ENCODE measurements at regions not wholly inside any gene's neighbourhood (a gene's known extent, or its start where the extent isn't known, plus 50 kb on each side); places are given as distances from the start of the nearest gene placed in this dataset.

GRCh38 chr2:207225773-207226172 lies 60.0 kb upstream of the KLF7 start:
- Histone ChIP-seq H3K9me2 (replicated peaks; ENCODE audit: insufficient read depth, low read length) (no peaks in the 10 kb centered on the region), H3K4me3 (ENCODE audit: low read length) (no peak overlapping the region), H4K20me1 (ENCODE audit: insufficient read depth, low read depth, low read length) (no peaks in the 10 kb centered on the region), H3K9ac (ENCODE audit: low read length) (no peak overlapping the region), H3K79me2 (ENCODE audit: low read length) (no peaks in the 10 kb centered on the region), H3K9me3 (ENCODE audit: low read length) (no peaks in the 10 kb centered on the region), H2AFZ (ENCODE audit: low read length) (no peak overlapping the region), H3K27ac (ENCODE audit: low read length) (no peak overlapping the region), H3K27me3 (ENCODE audit: low read length) (no peaks in the 10 kb centered on the region), H3K4me1 (ENCODE audit: low read length) (no peaks in the 10 kb centered on the region), H3K4me2 (ENCODE audit: low read depth, low read length, poor library complexity, severe bottlenecking) (no peak overlapping the region), H3K36me3 (ENCODE audit: insufficient read depth, low read length) (no peaks in the 10 kb centered on the region)
- DNase-seq, result no peak

- H3K4me2 ChIP-seq (ENCODE audit: low read depth, low read length, poor library complexity, severe bottlenecking), result no peak overlapping the region
- no peaks in the 10 kb centered on the region for H3K36me3 ChIP-seq (ENCODE audit: insufficient read depth, low read length)
- no peaks in the 10 kb centered on the region for H4K20me1 ChIP-seq (ENCODE audit: insufficient read depth, low read depth, low read length)
- H3K79me2 ChIP-seq (ENCODE audit: low read length), result no peaks in the 10 kb centered on the region
- H3K4me1 ChIP-seq (ENCODE audit: low read length), result no peaks in the 10 kb centered on the region
- H3K9me3 ChIP-seq (ENCODE audit: low read length), result no peaks in the 10 kb centered on the region
- no peaks in the 10 kb centered on the region for H3K27me3 ChIP-seq (ENCODE audit: low read length)
- no peak overlapping the region for H3K9ac ChIP-seq (ENCODE audit: low read length)
- no peaks in the 10 kb centered on the region for H3K9me2 ChIP-seq (replicated peaks; ENCODE audit: insufficient read depth, low read length)
- H2AFZ ChIP-seq (ENCODE audit: low read length), result no peak overlapping the region
- H3K4me3 ChIP-seq (ENCODE audit: low read length), result no peak overlapping the region
- no peak overlapping the region for H3K27ac ChIP-seq (ENCODE audit: low read length)
- DNase-seq, result no peak
Measured at GRCh38 chr2:207226243-207226642, 60.5 kb upstream of the KLF7 start.

GRCh38 chr2:207226671-207227061 lies 60.9 kb upstream of the KLF7 start:
- Histone ChIP-seq H3K36me3 (ENCODE audit: insufficient read depth, low read length) (no peaks in the 10 kb centered on the region), H3K4me1 (ENCODE audit: low read length) (no peaks in the 10 kb centered on the region), H3K27me3 (ENCODE audit: low read length) (no peaks in the 10 kb centered on the region), H3K4me3 (ENCODE audit: low read length) (no peak overlapping the region), H3K79me2 (ENCODE audit: low read length) (no peaks in the 10 kb centered on the region), H3K4me2 (ENCODE audit: low read depth, low read length, poor library complexity, severe bottlenecking) (no peak overlapping the region), H3K9me2 (replicated peaks; ENCODE audit: insufficient read depth, low read length) (no peaks in the 10 kb centered on the region), H2AFZ (ENCODE audit: low read length) (no peak overlapping the region), H3K27ac (ENCODE audit: low read length) (no peak overlapping the region), H3K9ac (ENCODE audit: low read length) (no peak overlapping the region), H3K9me3 (ENCODE audit: low read length) (no peaks in the 10 kb centered on the region), H4K20me1 (ENCODE audit: insufficient read depth, low read depth, low read length) (no peaks in the 10 kb centered on the region)
- DNase-seq, result no peak

GRCh38 chr2:207227062-207227748 lies 61.5 kb upstream of the KLF7 start:
- Histone ChIP-seq H3K36me3 (ENCODE audit: insufficient read depth, low read length) (no peaks in the 10 kb centered on the region; the same call in 1 of the 2 replicates), H3K9me3 (ENCODE audit: low read length) (no peaks in the 10 kb centered on the region), H3K4me1 (ENCODE audit: low read length) (no peaks in the 10 kb centered on the region), H3K4me2 (ENCODE audit: low read depth, low read length, poor library complexity, severe bottlenecking) (no peak overlapping the region), H2AFZ (ENCODE audit: low read length) (no peak overlapping the region), H3K79me2 (ENCODE audit: low read length) (no peaks in the 10 kb centered on the region), H3K4me3 (ENCODE audit: low read length) (no peak overlapping the region), H3K27ac (ENCODE audit: low read length) (no peak overlapping the region), H4K20me1 (ENCODE audit: insufficient read depth, low read depth, low read length) (no peaks in the 10 kb centered on the region), H3K9me2 (replicated peaks; ENCODE audit: insufficient read depth, low read length) (no peaks in the 10 kb centered on the region), H3K27me3 (ENCODE audit: low read length) (no peaks in the 10 kb centered on the region), H3K9ac (ENCODE audit: low read length) (no peak overlapping the region)
- no peak for DNase-seq

GRCh38 chr2:207227749-207228145 lies 62.0 kb upstream of the KLF7 start:
- no peaks in the 10 kb centered on the region for H3K4me1 ChIP-seq (ENCODE audit: low read length)
- no peaks in the 10 kb centered on the region for H3K9me2 ChIP-seq (replicated peaks; ENCODE audit: insufficient read depth, low read length)
- no peak overlapping the region for H3K9ac ChIP-seq (ENCODE audit: low read length)
- no peaks in the 10 kb centered on the region for H4K20me1 ChIP-seq (ENCODE audit: insufficient read depth, low read depth, low read length)
- DNase-seq, result no peak
- H2AFZ ChIP-seq (ENCODE audit: low read length), result no peak overlapping the region
- H3K27me3 ChIP-seq (ENCODE audit: low read length), result no peaks in the 10 kb centered on the region
- H3K4me3 ChIP-seq (ENCODE audit: low read length), result no peak overlapping the region
- no peaks in the 10 kb centered on the region; the same call in 1 of the 2 replicates for H3K36me3 ChIP-seq (ENCODE audit: insufficient read depth, low read length)
- no peak overlapping the region for H3K4me2 ChIP-seq (ENCODE audit: low read depth, low read length, poor library complexity, severe bottlenecking)
- H3K27ac ChIP-seq (ENCODE audit: low read length), result no peak overlapping the region
- H3K9me3 ChIP-seq (ENCODE audit: low read length), result no peaks in the 10 kb centered on the region
- no peaks in the 10 kb centered on the region for H3K79me2 ChIP-seq (ENCODE audit: low read length)

- H3K36me3 ChIP-seq (ENCODE audit: insufficient read depth, low read length), result no peaks in the 10 kb centered on the region; the same call in 1 of the 2 replicates
- H3K4me3 ChIP-seq (ENCODE audit: low read length), result no peak overlapping the region
- no peaks in the 10 kb centered on the region for H3K9me2 ChIP-seq (replicated peaks; ENCODE audit: insufficient read depth, low read length)
- H3K4me2 ChIP-seq (ENCODE audit: low read depth, low read length, poor library complexity, severe bottlenecking), result no peak overlapping the region
- H3K27me3 ChIP-seq (ENCODE audit: low read length), result no peaks in the 10 kb centered on the region
- no peaks in the 10 kb centered on the region for H3K4me1 ChIP-seq (ENCODE audit: low read length)
- DNase-seq, result no peak
- no peak overlapping the region for H3K9ac ChIP-seq (ENCODE audit: low read length)
- H3K79me2 ChIP-seq (ENCODE audit: low read length), result no peaks in the 10 kb centered on the region
- H3K9me3 ChIP-seq (ENCODE audit: low read length), result no peaks in the 10 kb centered on the region
- no peak overlapping the region for H2AFZ ChIP-seq (ENCODE audit: low read length)
- H4K20me1 ChIP-seq (ENCODE audit: insufficient read depth, low read depth, low read length), result no peaks in the 10 kb centered on the region
- no peak overlapping the region for H3K27ac ChIP-seq (ENCODE audit: low read length)
Measured at GRCh38 chr2:207228402-207228801, 62.7 kb upstream of the KLF7 start.

- Histone ChIP-seq H3K9me2 (replicated peaks; ENCODE audit: insufficient read depth, low read length) (no peaks in the 10 kb centered on the region), H3K36me3 (ENCODE audit: insufficient read depth, low read length) (no peaks in the 10 kb centered on the region; the same call in 1 of the 2 replicates), H3K4me3 (ENCODE audit: low read length) (no peak overlapping the region), H4K20me1 (ENCODE audit: insufficient read depth, low read depth, low read length) (no peaks in the 10 kb centered on the region), H3K27ac (ENCODE audit: low read length) (no peak overlapping the region), H2AFZ (ENCODE audit: low read length) (no peak overlapping the region), H3K9me3 (ENCODE audit: low read length) (no peaks in the 10 kb centered on the region), H3K79me2 (ENCODE audit: low read length) (no peaks in the 10 kb centered on the region), H3K4me1 (ENCODE audit: low read length) (no peaks in the 10 kb centered on the region), H3K9ac (ENCODE audit: low read length) (no peak overlapping the region), H3K27me3 (ENCODE audit: low read length) (no peaks in the 10 kb centered on the region), H3K4me2 (ENCODE audit: low read depth, low read length, poor library complexity, severe bottlenecking) (no peak overlapping the region)
- no peak for DNase-seq
Measured at GRCh38 chr2:207229161-207229560, 63.4 kb upstream of the KLF7 start.

GRCh38 chr2:207230261-207231105 lies 64.7 kb upstream of the KLF7 start:
- no peaks in the 10 kb centered on the region for H3K9me2 ChIP-seq (replicated peaks; ENCODE audit: insufficient read depth, low read length)
- H4K20me1 ChIP-seq (ENCODE audit: insufficient read depth, low read depth, low read length), result no peaks in the 10 kb centered on the region
- no peaks in the 10 kb centered on the region for H3K27me3 ChIP-seq (ENCODE audit: low read length)
- H3K9me3 ChIP-seq (ENCODE audit: low read length), result no peaks in the 10 kb centered on the region
- no peak overlapping the region for H2AFZ ChIP-seq (ENCODE audit: low read length)
- H3K4me1 ChIP-seq (ENCODE audit: low read length), result no peaks in the 10 kb centered on the region
- H3K27ac ChIP-seq (ENCODE audit: low read length), result no peak overlapping the region
- no peaks in the 10 kb centered on the region for H3K79me2 ChIP-seq (ENCODE audit: low read length)
- H3K36me3 ChIP-seq (ENCODE audit: insufficient read depth, low read length), result no peaks in the 10 kb centered on the region; the same call in 1 of the 2 replicates
- H3K4me2 ChIP-seq (ENCODE audit: low read depth, low read length, poor library complexity, severe bottlenecking), result no peak overlapping the region
- H3K9ac ChIP-seq (ENCODE audit: low read length), result no peak overlapping the region
- H3K4me3 ChIP-seq (ENCODE audit: low read length), result no peak overlapping the region
- peak; percentile 85 for DNase-seq
